ENCODE measurements at regions not wholly inside any gene's neighbourhood (a gene's known extent, or its start where the extent isn't known, plus 50 kb on each side); places are given as distances from the start of the nearest gene placed in this dataset.

DNA sequence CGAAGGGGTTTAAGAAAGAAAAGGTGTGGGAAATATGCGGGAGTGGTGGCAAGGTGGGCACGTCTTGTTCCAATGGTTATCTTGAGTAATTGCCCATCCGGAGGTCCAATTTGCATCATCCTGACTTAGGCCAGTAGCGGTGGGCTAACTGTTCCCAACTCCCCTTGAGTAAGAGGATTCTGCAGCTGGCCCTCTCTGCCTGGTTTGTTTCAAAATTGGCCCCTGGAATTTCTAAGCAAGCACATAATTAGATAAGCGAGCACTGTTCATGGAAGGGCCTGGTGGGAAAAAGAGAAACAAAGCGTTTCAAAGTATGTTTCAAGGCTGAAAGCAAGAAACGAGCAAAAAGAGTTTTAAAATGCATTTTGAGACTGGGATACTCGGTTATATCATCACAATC, 198.2 kb downstream of the CEP135 start:
- TF ChIP-seq, protein P1, sequence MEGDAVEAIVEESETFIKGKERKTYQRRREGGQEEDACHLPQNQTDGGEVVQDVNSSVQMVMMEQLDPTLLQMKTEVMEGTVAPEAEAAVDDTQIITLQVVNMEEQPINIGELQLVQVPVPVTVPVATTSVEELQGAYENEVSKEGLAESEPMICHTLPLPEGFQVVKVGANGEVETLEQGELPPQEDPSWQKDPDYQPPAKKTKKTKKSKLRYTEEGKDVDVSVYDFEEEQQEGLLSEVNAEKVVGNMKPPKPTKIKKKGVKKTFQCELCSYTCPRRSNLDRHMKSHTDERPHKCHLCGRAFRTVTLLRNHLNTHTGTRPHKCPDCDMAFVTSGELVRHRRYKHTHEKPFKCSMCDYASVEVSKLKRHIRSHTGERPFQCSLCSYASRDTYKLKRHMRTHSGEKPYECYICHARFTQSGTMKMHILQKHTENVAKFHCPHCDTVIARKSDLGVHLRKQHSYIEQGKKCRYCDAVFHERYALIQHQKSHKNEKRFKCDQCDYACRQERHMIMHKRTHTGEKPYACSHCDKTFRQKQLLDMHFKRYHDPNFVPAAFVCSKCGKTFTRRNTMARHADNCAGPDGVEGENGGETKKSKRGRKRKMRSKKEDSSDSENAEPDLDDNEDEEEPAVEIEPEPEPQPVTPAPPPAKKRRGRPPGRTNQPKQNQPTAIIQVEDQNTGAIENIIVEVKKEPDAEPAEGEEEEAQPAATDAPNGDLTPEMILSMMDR (IDR thresholded peaks at IDR 0.05; ENCODE audit: insufficient read depth, low read depth, low read length) = no peak
- no peak for TF ChIP-seq EZH2 (IDR thresholded peaks at IDR 0.05; ENCODE audit: insufficient read depth, low read length)
